GM23338 (cell line): ENCODE measurements at regions not wholly inside any gene's neighbourhood (a gene's known extent, or its start where the extent isn't known, plus 50 kb on each side); places are given as distances from the start of the nearest gene placed in this dataset.

Experiments
- ATAC-seq: fragments of 200-7000 bp; cut with Tn5 transposase; 3 replicates; pipeline ENCODE4 v1.9.1; 2020
- DNase-seq: peaks from one replicate; pipeline ENCODE4 v3.0.0-alpha.2; 2015; ENCODE audit warnings: low spot score
- H2AFZ ChIP-seq: fragments of 200-600 bp; sonication (generic); 2 replicates; pipeline ENCODE4 v1.8.0; 2016; ENCODE audit warnings: antibody characterized with exemption, mild to moderate bottlenecking, moderate library complexity
- H3F3A ChIP-seq: fragments of 200-600 bp; sonication (generic); replicated peaks from 2 replicates; pipeline ENCODE4 v1.8.0; 2017; ENCODE audit warnings: antibody characterized with exemption, mixed run types, low read depth
- H3K27ac ChIP-seq: fragments of 200-600 bp; sonication (generic); 2 replicates; pipeline ENCODE4 v1.6.1; 2016; ENCODE audit warnings: low read depth
- H3K27me3 ChIP-seq: fragments of 200-600 bp; sonication (generic); 2 replicates; pipeline ENCODE4 v1.8.0; 2016; ENCODE audit warnings: mild to moderate bottlenecking, mixed run types, moderate library complexity; ENCODE audit not compliant: insufficient read depth
- H3K36me3 ChIP-seq: fragments of 200-600 bp; sonication (generic); 2 replicates; pipeline ENCODE4 v1.8.0; 2016; ENCODE audit warnings: mild to moderate bottlenecking; ENCODE audit not compliant: insufficient read depth
- H3K4me1 ChIP-seq: fragments of 200-600 bp; sonication (generic); 2 replicates; pipeline ENCODE4 v1.8.0; 2016; ENCODE audit warnings: mild to moderate bottlenecking, moderate library complexity; ENCODE audit not compliant: insufficient read depth
- H3K4me2 ChIP-seq: fragments of 200-600 bp; sonication (generic); 2 replicates; pipeline ENCODE4 v1.7.1; 2017; ENCODE audit warnings: mixed run types
- H3K4me3 ChIP-seq: fragments of 200-600 bp; sonication (generic); 2 replicates; pipeline ENCODE4 v1.6.1; 2016; ENCODE audit warnings: mixed run types
- H3K79me2 ChIP-seq: fragments of 200-600 bp; sonication (generic); replicated peaks from 2 replicates; pipeline ENCODE4 v1.8.0; 2017; ENCODE audit warnings: mild to moderate bottlenecking; ENCODE audit not compliant: insufficient read depth
- H3K9me2 ChIP-seq: fragments of 200-600 bp; sonication (generic); 2 replicates; pipeline ENCODE4 v1.8.0; 2017; ENCODE audit not compliant: insufficient read depth
- H4K20me1 ChIP-seq: fragments of 200-600 bp; sonication (generic); replicated peaks from 2 replicates; pipeline ENCODE4 v1.8.0; 2017; ENCODE audit warnings: mild to moderate bottlenecking; ENCODE audit not compliant: insufficient read depth
- H3K27ac Mint-ChIP-seq: 2 replicates; pipeline ENCODE4 v1.8.0; 2020; ENCODE audit warnings: inconsistent platforms, mild to moderate bottlenecking, moderate library complexity, mixed read lengths
- H3K27me3 Mint-ChIP-seq: 3 replicates; pipeline ENCODE4 v1.8.0; 2022; ENCODE audit warnings: low read depth, mild to moderate bottlenecking, moderate library complexity, mixed read lengths, inconsistent platforms; ENCODE audit not compliant: insufficient read depth, poor library complexity
- H3K36me3 Mint-ChIP-seq: 3 replicates; pipeline ENCODE4 v1.8.0; 2021; ENCODE audit warnings: low read depth, mild to moderate bottlenecking, inconsistent platforms, moderate library complexity, mixed read lengths
- H3K4me1 Mint-ChIP-seq: 3 replicates; pipeline ENCODE4 v1.8.0; 2020; ENCODE audit warnings: mild to moderate bottlenecking, inconsistent platforms, mixed read lengths
- H3K4me3 Mint-ChIP-seq: 3 replicates; pipeline ENCODE4 v1.8.0; 2021; ENCODE audit warnings: moderate library complexity, mild to moderate bottlenecking, inconsistent platforms, mixed read lengths
- H3K9me3 Mint-ChIP-seq: 3 replicates; pipeline ENCODE4 v1.8.0; 2020; ENCODE audit warnings: moderate library complexity, mild to moderate bottlenecking, inconsistent platforms, mixed read lengths
- CTCF ChIP-seq, 2 experiments: fragments of 200-600 bp in 1 of 2; sonication (generic) in 1 of 2; conservative IDR thresholded peaks; 2 replicates each; pipeline versions ENCODE4 v1.5.1 to v1.6.1; 2016 to 2017; ENCODE audit warnings: antibody characterized with exemption in 2 of 2, low read depth in 2 of 2, mild to moderate bottlenecking in 2 of 2, moderate library complexity in 1 of 2
- ETS1 ChIP-seq: IDR thresholded peaks from 2 replicates; pipeline ENCODE4 v1.6.1; 2016; ENCODE audit warnings: antibody characterized with exemption
- EZH2 ChIP-seq: fragments of 200-600 bp; sonication (generic); IDR thresholded peaks from one replicate; pipeline ENCODE4 v1.8.0; 2017; ENCODE audit warnings: antibody characterized with exemption, mild to moderate bottlenecking, low read depth; ENCODE audit not compliant: unreplicated experiment
- EZH2phosphoT487 ChIP-seq: fragments of 200-600 bp; sonication (generic); IDR thresholded peaks from one replicate; pipeline ENCODE4 v1.8.1; 2018; ENCODE audit warnings: antibody characterized with exemption; ENCODE audit not compliant: unreplicated experiment
- JUNB ChIP-seq: IDR thresholded peaks from one replicate; pipeline ENCODE4 v1.6.1; 2016; ENCODE audit warnings: antibody characterized with exemption; ENCODE audit not compliant: unreplicated experiment
- NANOG ChIP-seq: IDR thresholded peaks from 2 replicates; pipeline ENCODE4 v1.6.1; 2016; ENCODE audit warnings: antibody characterized with exemption, borderline replicate concordance
- TF ChIP-seq, protein P1 (sequence below): fragments of 250-450 bp; sonication (Bioruptor Pico); IDR thresholded peaks from 2 replicates; pipeline ENCODE4 v1.5.0; 2020; ENCODE audit warnings: mild to moderate bottlenecking, moderate library complexity

- TF ChIP-seq, protein P1, sequence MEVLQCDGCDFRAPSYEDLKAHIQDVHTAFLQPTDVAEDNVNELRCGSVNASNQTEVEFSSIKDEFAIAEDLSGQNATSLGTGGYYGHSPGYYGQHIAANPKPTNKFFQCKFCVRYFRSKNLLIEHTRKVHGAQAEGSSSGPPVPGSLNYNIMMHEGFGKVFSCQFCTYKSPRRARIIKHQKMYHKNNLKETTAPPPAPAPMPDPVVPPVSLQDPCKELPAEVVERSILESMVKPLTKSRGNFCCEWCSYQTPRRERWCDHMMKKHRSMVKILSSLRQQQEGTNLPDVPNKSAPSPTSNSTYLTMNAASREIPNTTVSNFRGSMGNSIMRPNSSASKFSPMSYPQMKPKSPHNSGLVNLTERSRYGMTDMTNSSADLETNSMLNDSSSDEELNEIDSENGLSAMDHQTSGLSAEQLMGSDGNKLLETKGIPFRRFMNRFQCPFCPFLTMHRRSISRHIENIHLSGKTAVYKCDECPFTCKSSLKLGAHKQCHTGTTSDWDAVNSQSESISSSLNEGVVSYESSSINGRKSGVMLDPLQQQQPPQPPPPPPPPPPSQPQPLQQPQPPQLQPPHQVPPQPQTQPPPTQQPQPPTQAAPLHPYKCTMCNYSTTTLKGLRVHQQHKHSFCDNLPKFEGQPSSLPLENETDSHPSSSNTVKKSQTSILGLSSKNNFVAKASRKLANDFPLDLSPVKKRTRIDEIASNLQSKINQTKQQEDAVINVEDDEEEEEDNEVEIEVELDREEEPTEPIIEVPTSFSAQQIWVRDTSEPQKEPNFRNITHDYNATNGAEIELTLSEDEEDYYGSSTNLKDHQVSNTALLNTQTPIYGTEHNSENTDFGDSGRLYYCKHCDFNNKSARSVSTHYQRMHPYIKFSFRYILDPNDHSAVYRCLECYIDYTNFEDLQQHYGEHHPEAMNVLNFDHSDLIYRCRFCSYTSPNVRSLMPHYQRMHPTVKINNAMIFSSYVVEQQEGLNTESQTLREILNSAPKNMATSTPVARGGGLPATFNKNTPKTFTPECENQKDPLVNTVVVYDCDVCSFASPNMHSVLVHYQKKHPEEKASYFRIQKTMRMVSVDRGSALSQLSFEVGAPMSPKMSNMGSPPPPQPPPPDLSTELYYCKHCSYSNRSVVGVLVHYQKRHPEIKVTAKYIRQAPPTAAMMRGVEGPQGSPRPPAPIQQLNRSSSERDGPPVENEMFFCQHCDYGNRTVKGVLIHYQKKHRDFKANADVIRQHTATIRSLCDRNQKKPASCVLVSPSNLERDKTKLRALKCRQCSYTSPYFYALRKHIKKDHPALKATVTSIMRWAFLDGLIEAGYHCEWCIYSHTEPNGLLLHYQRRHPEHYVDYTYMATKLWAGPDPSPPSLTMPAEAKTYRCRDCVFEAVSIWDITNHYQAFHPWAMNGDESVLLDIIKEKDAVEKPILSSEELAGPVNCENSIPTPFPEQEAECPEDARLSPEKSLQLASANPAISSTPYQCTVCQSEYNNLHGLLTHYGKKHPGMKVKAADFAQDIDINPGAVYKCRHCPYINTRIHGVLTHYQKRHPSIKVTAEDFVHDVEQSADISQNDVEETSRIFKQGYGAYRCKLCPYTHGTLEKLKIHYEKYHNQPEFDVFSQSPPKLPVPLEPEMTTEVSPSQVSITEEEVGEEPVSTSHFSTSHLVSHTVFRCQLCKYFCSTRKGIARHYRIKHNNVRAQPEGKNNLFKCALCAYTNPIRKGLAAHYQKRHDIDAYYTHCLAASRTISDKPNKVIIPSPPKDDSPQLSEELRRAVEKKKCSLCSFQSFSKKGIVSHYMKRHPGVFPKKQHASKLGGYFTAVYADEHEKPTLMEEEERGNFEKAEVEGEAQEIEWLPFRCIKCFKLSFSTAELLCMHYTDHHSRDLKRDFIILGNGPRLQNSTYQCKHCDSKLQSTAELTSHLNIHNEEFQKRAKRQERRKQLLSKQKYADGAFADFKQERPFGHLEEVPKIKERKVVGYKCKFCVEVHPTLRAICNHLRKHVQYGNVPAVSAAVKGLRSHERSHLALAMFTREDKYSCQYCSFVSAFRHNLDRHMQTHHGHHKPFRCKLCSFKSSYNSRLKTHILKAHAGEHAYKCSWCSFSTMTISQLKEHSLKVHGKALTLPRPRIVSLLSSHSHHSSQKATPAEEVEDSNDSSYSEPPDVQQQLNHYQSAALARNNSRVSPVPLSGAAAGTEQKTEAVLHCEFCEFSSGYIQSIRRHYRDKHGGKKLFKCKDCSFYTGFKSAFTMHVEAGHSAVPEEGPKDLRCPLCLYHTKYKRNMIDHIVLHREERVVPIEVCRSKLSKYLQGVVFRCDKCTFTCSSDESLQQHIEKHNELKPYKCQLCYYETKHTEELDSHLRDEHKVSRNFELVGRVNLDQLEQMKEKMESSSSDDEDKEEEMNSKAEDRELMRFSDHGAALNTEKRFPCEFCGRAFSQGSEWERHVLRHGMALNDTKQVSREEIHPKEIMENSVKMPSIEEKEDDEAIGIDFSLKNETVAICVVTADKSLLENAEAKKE (CRISPR knock-in tag): no peak
- no peak for TF ChIP-seq JUNB
- TF ChIP-seq ETS1: no peak
Measured at GRCh38 chr5:161027763-161028162, 175.8 kb upstream of the ATP10B start (continued).

DNA sequence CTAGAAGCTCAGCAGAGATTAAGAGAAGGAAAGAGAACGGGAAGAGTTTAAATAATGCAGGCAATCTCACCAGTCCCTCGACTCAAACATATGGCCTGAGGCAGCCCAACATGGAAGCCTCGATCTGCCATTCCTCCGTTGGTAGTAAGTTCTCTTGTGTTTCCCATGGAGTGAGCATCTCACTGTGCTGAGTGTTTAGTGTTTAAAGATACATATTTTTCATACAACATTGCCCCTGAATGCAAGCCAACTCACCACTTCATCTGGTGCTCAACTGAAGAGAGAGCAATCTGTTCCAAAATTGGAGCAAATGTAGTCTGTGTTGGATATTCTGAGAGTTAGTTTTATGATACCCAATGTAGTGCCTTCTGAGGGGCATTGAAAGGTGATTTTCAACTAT is 171.5 kb upstream of the ATP10B start:
- Histone ChIP-seq H3K9me2 (no peaks in the 10 kb centered on the region), H3K4me3 (no peak overlapping the region), H3K27ac (no peak overlapping the region), H4K20me1 (no peaks in the 10 kb centered on the region), H3K4me2 (no peak overlapping the region), H3F3A (no peaks in the 10 kb centered on the region), H3K27me3 (no peaks in the 10 kb centered on the region), H3K4me1 (no peaks in the 10 kb centered on the region), H3K36me3 (no peaks in the 10 kb centered on the region), H2AFZ (no peak overlapping the region), H3K79me2 (no peaks in the 10 kb centered on the region)
- Mint-ChIP-seq H3K27ac (no peak overlapping the region), H3K36me3 (no peaks in the 10 kb centered on the region), H3K4me3 (no peak overlapping the region), H3K9me3 (no peaks in the 10 kb centered on the region), H3K4me1 (no peaks in the 10 kb centered on the region), H3K27me3 (no peaks in the 10 kb centered on the region)
- ATAC-seq (no peak), DNase-seq (no peak)
- TF ChIP-seq NANOG: no peak
- TF ChIP-seq EZH2phosphoT487: no peak
- TF ChIP-seq CTCF (conservative IDR thresholded peaks at IDR 0.05; ENCODE audit: low read depth in 2 of 2): no peak
- TF ChIP-seq EZH2: no peak
- TF ChIP-seq, protein P1 (CRISPR knock-in tag): no peak
